GM12874 (cell line): ENCODE measurements at regions not wholly inside any gene's neighbourhood (a gene's known extent, or its start where the extent isn't known, plus 50 kb on each side); places are given as distances from the start of the nearest gene placed in this dataset.

ENCODE experiments used
- TF ChIP-seq, protein P1 (sequence below): IDR thresholded peaks from 2 replicates; pipeline ENCODE4 v1.5.1; 2011; ENCODE audit warnings: low read depth, mild to moderate bottlenecking, control low read depth, low read length, moderate library complexity; ENCODE audit not compliant: insufficient read depth

DNA sequence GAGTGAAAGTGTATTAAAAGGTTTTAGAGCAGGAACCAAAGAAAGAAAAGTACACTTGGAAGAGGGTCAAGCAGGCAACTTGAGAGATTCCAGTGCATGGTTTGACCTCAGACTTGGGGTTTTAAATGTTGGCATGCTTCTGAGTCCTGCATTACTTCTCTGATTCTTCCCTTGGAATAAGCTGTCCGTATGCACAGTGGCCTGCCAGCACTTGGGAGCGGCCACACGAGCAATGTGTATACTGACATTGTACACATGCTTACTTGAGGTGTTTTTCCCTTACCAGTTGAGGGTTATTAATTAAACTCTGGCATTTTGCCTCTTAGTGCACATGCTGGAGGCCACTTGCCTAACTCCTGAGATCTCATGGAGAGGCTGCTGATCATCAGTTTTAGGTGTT, 786.6 kb upstream of the RGS18 start:
- TF ChIP-seq, protein P1, sequence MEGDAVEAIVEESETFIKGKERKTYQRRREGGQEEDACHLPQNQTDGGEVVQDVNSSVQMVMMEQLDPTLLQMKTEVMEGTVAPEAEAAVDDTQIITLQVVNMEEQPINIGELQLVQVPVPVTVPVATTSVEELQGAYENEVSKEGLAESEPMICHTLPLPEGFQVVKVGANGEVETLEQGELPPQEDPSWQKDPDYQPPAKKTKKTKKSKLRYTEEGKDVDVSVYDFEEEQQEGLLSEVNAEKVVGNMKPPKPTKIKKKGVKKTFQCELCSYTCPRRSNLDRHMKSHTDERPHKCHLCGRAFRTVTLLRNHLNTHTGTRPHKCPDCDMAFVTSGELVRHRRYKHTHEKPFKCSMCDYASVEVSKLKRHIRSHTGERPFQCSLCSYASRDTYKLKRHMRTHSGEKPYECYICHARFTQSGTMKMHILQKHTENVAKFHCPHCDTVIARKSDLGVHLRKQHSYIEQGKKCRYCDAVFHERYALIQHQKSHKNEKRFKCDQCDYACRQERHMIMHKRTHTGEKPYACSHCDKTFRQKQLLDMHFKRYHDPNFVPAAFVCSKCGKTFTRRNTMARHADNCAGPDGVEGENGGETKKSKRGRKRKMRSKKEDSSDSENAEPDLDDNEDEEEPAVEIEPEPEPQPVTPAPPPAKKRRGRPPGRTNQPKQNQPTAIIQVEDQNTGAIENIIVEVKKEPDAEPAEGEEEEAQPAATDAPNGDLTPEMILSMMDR, result no peak

DNA sequence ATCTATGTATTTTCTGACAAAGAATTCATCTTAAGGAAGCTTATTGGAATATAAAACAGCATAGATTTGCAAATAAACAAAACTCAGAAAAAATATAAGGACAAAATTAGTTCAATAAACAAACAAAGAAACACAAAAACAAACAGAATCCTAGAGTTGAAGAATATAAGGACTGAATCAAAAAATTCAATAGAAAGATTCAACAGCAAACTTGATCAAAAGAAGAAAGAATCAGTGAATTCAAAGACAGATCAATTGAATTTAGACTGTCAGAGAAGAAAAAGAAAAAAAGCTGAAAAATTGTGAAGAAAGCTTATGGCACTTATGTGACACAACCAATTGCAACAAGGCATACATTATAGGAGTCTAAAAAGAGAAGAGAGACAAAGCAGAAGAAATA, 770.0 kb upstream of the RGS18 start:
- TF ChIP-seq, protein P1, result no peak

DNA sequence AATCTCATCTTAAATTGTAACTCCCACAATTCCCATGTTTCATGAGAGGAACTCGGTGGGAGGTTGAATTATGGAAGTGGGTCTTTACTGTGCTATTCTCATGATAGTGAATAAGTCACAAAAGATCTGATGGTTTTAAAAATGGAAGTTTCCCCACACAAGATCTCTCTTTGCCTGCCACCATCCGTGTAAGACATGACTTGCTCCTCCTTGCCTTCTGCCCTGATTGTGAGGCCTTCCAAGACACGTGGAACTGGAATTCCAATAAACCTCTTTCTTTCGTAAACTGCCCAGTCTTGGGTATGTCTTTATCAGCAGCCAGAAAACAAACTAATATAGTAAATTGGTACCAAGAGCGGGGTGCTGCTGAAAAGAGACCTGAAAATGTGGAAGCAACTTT, 761.6 kb upstream of the RGS18 start:
- TF ChIP-seq, protein P1, result no peak

DNA sequence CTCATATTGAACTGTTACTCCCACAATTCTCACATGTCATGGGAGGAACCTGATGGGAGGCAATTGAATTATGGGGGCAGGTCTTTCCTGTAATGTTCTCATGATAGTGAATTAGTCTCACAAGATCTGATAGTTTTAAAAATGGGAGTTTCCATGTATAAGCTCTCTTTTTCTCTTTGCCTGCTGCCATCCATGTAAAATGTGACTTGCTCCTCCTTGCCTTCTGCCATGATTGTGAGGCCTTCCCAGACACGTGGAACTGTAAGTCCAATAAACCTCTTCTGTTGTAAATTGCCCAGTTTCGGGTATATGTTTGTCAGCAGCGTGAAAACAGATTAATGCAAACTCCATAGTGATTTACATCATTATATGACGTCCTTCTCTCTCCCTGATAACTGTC, 759.7 kb upstream of the RGS18 start:
- TF ChIP-seq, protein P1, result no peak

DNA sequence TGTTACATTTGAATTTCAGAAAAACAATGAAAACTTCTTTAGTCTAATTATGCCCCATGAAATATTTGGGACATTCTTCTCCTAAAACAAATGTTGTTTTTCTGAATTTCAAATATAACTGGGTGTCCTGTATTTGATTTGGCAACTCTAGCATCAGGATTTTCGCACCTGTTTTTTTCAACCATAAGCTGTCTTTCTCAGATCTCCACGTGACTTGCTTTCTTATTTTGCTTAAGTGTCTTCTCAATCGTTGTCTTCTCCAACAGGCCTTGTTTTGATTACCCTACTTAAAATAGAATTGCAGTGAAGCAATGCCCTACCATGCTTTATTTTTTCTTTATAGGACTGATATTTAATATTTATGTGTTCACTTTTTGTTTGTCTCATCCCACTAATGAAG, 752.8 kb upstream of the RGS18 start:
- TF ChIP-seq, protein P1, result no peak

DNA sequence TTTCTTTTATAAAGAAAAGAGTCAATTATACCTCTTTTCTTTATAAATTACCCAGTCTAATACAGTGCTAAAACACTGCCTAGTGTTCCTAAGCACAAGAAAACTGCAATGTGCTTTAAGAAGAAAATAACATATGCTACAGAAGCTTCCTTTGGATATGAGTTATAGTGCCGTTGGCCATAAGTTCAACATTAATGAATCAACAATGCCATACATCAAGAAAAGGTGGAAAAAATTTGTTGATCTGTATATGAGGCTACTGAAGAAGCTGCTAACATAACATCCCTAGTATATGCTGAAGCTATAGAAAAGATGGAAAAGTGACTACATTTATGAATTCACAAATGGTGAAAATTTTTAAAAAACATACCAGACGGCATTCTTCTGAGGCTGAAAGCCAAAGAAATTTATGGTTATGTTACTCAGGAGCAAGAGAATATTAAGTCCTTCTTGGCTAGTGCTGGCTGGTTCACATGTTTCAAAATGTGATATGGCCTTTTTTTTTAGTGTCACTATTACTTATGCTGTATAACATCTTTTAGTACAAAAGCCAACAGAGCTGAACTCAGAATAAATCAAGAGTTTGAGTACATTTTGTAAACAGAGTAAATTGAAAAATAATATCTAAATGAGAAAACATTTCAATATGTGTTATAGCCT, 743.2 kb upstream of the RGS18 start:
- TF ChIP-seq, protein P1, result no peak

DNA sequence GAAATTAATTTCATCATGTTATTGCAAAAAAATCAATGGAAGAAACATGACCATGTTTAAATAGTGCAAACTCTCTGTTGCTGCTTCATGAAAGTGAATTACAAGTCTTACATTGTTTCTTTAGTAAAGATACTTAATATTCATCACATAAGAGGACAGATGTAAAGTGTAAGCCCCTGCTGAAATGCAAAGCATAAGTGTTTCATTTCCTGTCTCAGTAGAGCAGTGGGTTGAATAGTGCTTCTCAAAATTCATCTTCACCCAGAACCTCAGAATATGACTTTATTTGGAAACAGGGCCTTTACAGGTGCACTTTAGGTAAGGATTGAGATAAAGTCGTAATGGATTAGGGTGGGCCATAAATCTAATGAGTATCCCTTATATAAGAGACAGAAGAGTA, 738.4 kb upstream of the RGS18 start:
- TF ChIP-seq, protein P1, result no peak
